ENCODE measurements at regions not wholly inside any gene's neighbourhood (a gene's known extent, or its start where the extent isn't known, plus 50 kb on each side); places are given as distances from the start of the nearest gene placed in this dataset.

DNA sequence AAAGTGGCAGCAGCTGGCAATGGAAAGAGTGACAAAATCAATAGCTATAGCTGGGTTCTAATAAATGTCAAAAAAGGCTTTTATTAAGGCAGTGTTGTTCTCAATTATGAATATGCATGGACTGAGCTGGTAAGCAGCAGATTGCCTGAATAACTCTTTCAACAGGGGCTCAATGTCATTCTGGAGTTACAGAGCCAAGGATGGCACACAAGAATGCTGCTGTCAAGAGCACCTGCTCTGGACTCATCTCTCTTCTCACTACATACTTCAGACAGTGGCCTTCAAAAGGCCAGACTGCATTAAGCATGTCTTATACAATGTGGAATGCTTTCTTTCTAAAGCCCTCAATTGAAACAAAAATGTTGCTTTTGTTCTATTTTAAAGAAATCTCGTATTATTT is 351.4 kb downstream of the KLHL13 start:
- no peak overlapping the region for H3K4me3 Mint-ChIP-seq
- Histone ChIP-seq H2BK20ac (ENCODE audit: low read depth, low read length, poor library complexity, severe bottlenecking) (no peak overlapping the region), H3T11ph (ENCODE audit: low read length) (no peak overlapping the region), H2AK5ac (ENCODE audit: insufficient read length, low read length) (no peak overlapping the region), H4K5ac (ENCODE audit: insufficient read length, low read depth, low read length) (no peak overlapping the region), H3K4ac (ENCODE audit: low read depth, low read length) (no peak overlapping the region), H4K20me1 (ENCODE audit: control insufficient read depth, insufficient read depth, insufficient read length) (no peaks in the 10 kb centered on the region), H3K23ac (ENCODE audit: insufficient read length, low read depth, low read length) (no peak overlapping the region), H3K4me1 (ENCODE audit: insufficient read depth, low read length) (no peaks in the 10 kb centered on the region), H3K27ac (ENCODE audit: insufficient read length, low read depth, low read length) (no peak overlapping the region), H3K18ac (ENCODE audit: insufficient read length, low read depth, low read length) (no peak overlapping the region), H3K14ac (ENCODE audit: insufficient read depth, low read length) (no peak overlapping the region), H2AFZ (ENCODE audit: low read length) (no peak overlapping the region), H3K27me3 (ENCODE audit: insufficient read depth, low read length) (no peaks in the 10 kb centered on the region), H3K23me2 (ENCODE audit: insufficient read length, low read depth, low read length, poor library complexity, severe bottlenecking) (no peaks in the 10 kb centered on the region), H4K91ac (ENCODE audit: insufficient read length, low read depth, low read length) (no peak overlapping the region), H2BK15ac (ENCODE audit: low read depth, low read length) (no peak overlapping the region), H3K9me3 (ENCODE audit: control insufficient read depth, low read depth, low read length) (peaks cover 23% of the 10 kb centered on the region), H2BK5ac (ENCODE audit: insufficient read length, low read length) (no peak overlapping the region), H3K79me2 (ENCODE audit: insufficient read depth, low read length) (no peaks in the 10 kb centered on the region), H3K9ac (ENCODE audit: extremely low read depth, insufficient read length, low read length) (no peak overlapping the region), H2BK120ac (ENCODE audit: low read depth, low read length, poor library complexity, severe bottlenecking) (no peak overlapping the region), H3K79me1 (ENCODE audit: insufficient read depth, low read depth, low read length, poor library complexity, severe bottlenecking) (no peaks in the 10 kb centered on the region), H2BK12ac (ENCODE audit: insufficient read length, low read depth, low read length) (no peak overlapping the region), H3K4me2 (ENCODE audit: insufficient read depth, insufficient read length, low read length) (no peak overlapping the region), H3K56ac (ENCODE audit: insufficient read length, low read depth, low read length) (no peak overlapping the region), H4K8ac (replicated peaks; ENCODE audit: insufficient read length, low read depth, low read length) (no peak overlapping the region)
- no peak overlapping the region for H3K27ac Mint-ChIP-seq
- peaks cover 0 to 7% (median 5%) of the 10 kb centered on the region in 3 experiments; a peak in 4 of 7 replicates for H3K36me3 Mint-ChIP-seq (ENCODE audit: insufficient read depth in 1 of 3, low read depth in 3 of 3)
- H3K27me3 Mint-ChIP-seq (ENCODE audit: low read depth), result peaks cover 2% of the 10 kb centered on the region; the same call in 1 of the 2 replicates
- peaks cover 31 to 63% of the 10 kb centered on the region in 2 experiments for H3K9me3 Mint-ChIP-seq
- no CpG with 5 or more reads among the region's 1 CpG for WGBS (ENCODE audit: extremely low coverage, insufficient read length, low lambda C conversion rate)
- no peaks in the 10 kb centered on the region for H3K4me1 Mint-ChIP-seq
- DNase-seq, result no peak
- TF ChIP-seq, protein P1, sequence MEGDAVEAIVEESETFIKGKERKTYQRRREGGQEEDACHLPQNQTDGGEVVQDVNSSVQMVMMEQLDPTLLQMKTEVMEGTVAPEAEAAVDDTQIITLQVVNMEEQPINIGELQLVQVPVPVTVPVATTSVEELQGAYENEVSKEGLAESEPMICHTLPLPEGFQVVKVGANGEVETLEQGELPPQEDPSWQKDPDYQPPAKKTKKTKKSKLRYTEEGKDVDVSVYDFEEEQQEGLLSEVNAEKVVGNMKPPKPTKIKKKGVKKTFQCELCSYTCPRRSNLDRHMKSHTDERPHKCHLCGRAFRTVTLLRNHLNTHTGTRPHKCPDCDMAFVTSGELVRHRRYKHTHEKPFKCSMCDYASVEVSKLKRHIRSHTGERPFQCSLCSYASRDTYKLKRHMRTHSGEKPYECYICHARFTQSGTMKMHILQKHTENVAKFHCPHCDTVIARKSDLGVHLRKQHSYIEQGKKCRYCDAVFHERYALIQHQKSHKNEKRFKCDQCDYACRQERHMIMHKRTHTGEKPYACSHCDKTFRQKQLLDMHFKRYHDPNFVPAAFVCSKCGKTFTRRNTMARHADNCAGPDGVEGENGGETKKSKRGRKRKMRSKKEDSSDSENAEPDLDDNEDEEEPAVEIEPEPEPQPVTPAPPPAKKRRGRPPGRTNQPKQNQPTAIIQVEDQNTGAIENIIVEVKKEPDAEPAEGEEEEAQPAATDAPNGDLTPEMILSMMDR (conservative IDR thresholded peaks at IDR 0.05), result no peak
